OCI-LY7 (cell line): ENCODE measurements at regions not wholly inside any gene's neighbourhood (a gene's known extent, or its start where the extent isn't known, plus 50 kb on each side); places are given as distances from the start of the nearest gene placed in this dataset.

ENCODE experiments used
- BruUV-seq: library from RNA; stranded (reverse); fragments of 400-500 nt; replicated peaks from 2 replicates; lab custom pipeline; 2021; lab: Mats Ljungman, UMichigan
- CTCF ChIA-PET: fragments of 300-600 bp; sonication (Branson Sonifier 250); formaldehyde crosslinking; loops from one replicate; lab custom pipeline; 2022; ENCODE audit warnings: antibody characterized with exemption; ENCODE audit not compliant: unreplicated experiment; lab: Charles Lee
- POLR2A ChIA-PET: fragments of 300-600 bp; sonication (Branson Sonifier 250); formaldehyde crosslinking; loops from one replicate; lab custom pipeline; 2022; ENCODE audit warnings: antibody characterized with exemption; lab: Charles Lee
- DNase-seq: peaks from one replicate; pipeline ENCODE4 v3.0.0-alpha.2; 2015; ENCODE audit warnings: low spot score
- H2AFZ ChIP-seq: fragments of 200-600 bp; sonication (generic), shearing (Covaris generic); 2 replicates; pipeline ENCODE4 v1.6.1; 2014; ENCODE audit warnings: mild to moderate bottlenecking, antibody characterized with exemption, low read length, moderate library complexity
- H3K27ac ChIP-seq: fragments of 200-600 bp; sonication (generic); 2 replicates; pipeline ENCODE4 v1.5.1; 2014; ENCODE audit warnings: mixed run types, low read depth, mild to moderate bottlenecking, moderate library complexity, low read length, inconsistent platforms; ENCODE audit not compliant: poor library complexity, severe bottlenecking
- H3K36me3 ChIP-seq: fragments of 200-600 bp; sonication (generic); 2 replicates; pipeline ENCODE4 v1.6.1; 2014; ENCODE audit warnings: mild to moderate bottlenecking, antibody characterized with exemption, low read length, moderate library complexity, mixed read lengths; ENCODE audit not compliant: insufficient read depth
- H3K4me1 ChIP-seq: fragments of 200-600 bp; sonication (generic); 2 replicates; pipeline ENCODE4 v1.5.1; 2014; ENCODE audit warnings: mild to moderate bottlenecking, low read length; ENCODE audit not compliant: insufficient read depth, poor library complexity, severe bottlenecking
- H3K4me2 ChIP-seq: fragments of 200-600 bp; sonication (generic); 2 replicates; pipeline ENCODE4 v1.6.1; 2014; ENCODE audit warnings: mild to moderate bottlenecking, low read length
- H3K4me3 ChIP-seq: fragments of 200-600 bp; sonication (generic); 2 replicates; pipeline ENCODE4 v1.5.1; 2014; ENCODE audit warnings: mild to moderate bottlenecking, low read depth, low read length; ENCODE audit not compliant: poor library complexity, severe bottlenecking
- H3K79me2 ChIP-seq: fragments of 200-600 bp; sonication (generic); 2 replicates; pipeline ENCODE4 v1.6.1; 2016; ENCODE audit warnings: low read depth, mild to moderate bottlenecking, low read length, moderate library complexity, mixed read lengths; ENCODE audit not compliant: insufficient read depth
- H3K9me2 ChIP-seq: fragments of 200-600 bp; sonication (generic); 2 replicates; pipeline ENCODE4 v1.6.1; 2016; ENCODE audit warnings: mild to moderate bottlenecking, low read length, mixed read lengths; ENCODE audit not compliant: insufficient read depth
- H3K9me3 ChIP-seq: fragments of 200-600 bp; sonication (generic); 2 replicates; pipeline ENCODE4 v1.6.1; 2014; ENCODE audit warnings: mild to moderate bottlenecking, mixed run types, low read length, mixed read lengths
- H4K20me1 ChIP-seq: fragments of 200-600 bp; sonication (generic); 2 replicates; pipeline ENCODE4 v1.6.1; 2014; ENCODE audit warnings: mild to moderate bottlenecking, antibody characterized with exemption, low read length, moderate library complexity, mixed read lengths; ENCODE audit not compliant: insufficient read depth
- CTCF ChIP-seq: fragments of 200-600 bp; sonication (generic); conservative IDR thresholded peaks from 2 replicates; pipeline ENCODE4 v1.5.1; 2014; ENCODE audit warnings: mild to moderate bottlenecking, antibody characterized with exemption, low read length, moderate library complexity, mixed read lengths
- EZH2phosphoT487 ChIP-seq: fragments of 200-600 bp; sonication (generic); IDR thresholded peaks from 2 replicates; pipeline ENCODE4 v1.6.1; 2018; ENCODE audit warnings: low read depth, borderline replicate concordance, mild to moderate bottlenecking, mixed run types, antibody characterized with exemption, low read length, moderate library complexity, mixed read lengths
- intact Hi-C: fragments of 100-400 bp; cut with micrococcal nuclease; formaldehyde crosslinking; loops from one replicate; pipeline ENCODE4 v1.10.0; 2022; ENCODE audit not compliant: unreplicated experiment

- Histone ChIP-seq H3K4me1 (no peaks in the 10 kb centered on the region), H3K4me3 (no peak overlapping the region), H3K79me2 (no peaks in the 10 kb centered on the region), H4K20me1 (no peaks in the 10 kb centered on the region), H3K36me3 (no peaks in the 10 kb centered on the region), H3K9me3 (no peaks in the 10 kb centered on the region), H3K27ac (no peak overlapping the region), H2AFZ (no peak overlapping the region), H3K4me2 (no peak overlapping the region), H3K9me2 (no peaks in the 10 kb centered on the region)
- intact Hi-C loops: no loop called here
- POLR2A ChIA-PET: no interaction called here
- CTCF ChIA-PET: no interaction called here
- no TSS peak for BruUV-seq
- no peak for DNase-seq
- TF ChIP-seq CTCF: no peak
- TF ChIP-seq EZH2phosphoT487: no peak
Measured at GRCh38 chrX:22627576-22627975, 354.9 kb downstream of the CBLL2 start.

- H3K4me3 ChIP-seq: no peak overlapping the region
- no peak overlapping the region for H2AFZ ChIP-seq
- no peak overlapping the region for H3K4me2 ChIP-seq
- no peaks in the 10 kb centered on the region for H3K9me3 ChIP-seq
- intact Hi-C loops: no loop called here
- H3K4me1 ChIP-seq: no peaks in the 10 kb centered on the region
- BruUV-seq: no TSS peak
- H3K27ac ChIP-seq: no peak overlapping the region
- no peaks in the 10 kb centered on the region for H4K20me1 ChIP-seq
- DNase-seq: no peak
- POLR2A ChIA-PET: no interaction called here
- CTCF ChIA-PET: no interaction called here
- H3K9me2 ChIP-seq: no peaks in the 10 kb centered on the region
- no peaks in the 10 kb centered on the region for H3K79me2 ChIP-seq
- TF ChIP-seq CTCF: no peak
- no peak for TF ChIP-seq EZH2phosphoT487
- H3K36me3 ChIP-seq: no peaks in the 10 kb centered on the region
Measured at GRCh38 chrX:22628275-22628674, 355.6 kb downstream of the CBLL2 start.

DNA sequence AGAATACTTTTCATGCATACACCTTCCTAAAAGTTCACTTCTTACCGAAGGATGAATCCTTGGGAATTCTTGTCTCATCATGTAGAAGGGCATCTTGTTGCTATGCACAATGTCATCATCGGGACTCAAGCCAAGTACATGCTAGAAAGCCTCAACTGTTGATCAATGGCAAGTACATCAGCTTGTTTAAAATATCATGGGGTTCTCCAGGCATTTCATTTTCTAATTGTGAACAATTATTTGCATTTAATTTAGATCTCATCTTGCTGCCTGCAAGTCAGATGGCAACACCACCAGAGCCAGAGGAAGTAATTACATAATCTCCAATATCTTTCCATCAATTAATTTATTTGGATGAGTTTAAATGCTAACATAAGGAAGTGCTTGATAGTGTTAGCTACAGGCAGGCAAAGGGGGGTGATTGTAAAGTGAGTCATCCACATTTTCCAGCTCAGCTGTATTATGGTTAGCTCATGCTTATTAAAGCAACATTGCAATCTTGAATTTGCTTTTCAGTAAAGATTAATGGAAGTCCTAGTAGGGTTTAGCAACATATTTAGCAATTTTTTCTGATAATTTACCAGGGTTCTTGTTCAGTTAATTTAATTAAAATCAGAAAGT, 356.5 kb downstream of the CBLL2 start:
- H3K4me1 ChIP-seq: no peaks in the 10 kb centered on the region
- DNase-seq: no peak
- CTCF ChIA-PET: no interaction called here
- H4K20me1 ChIP-seq: no peaks in the 10 kb centered on the region
- no TSS peak for BruUV-seq
- no peak overlapping the region for H3K27ac ChIP-seq
- POLR2A ChIA-PET: interaction anchor here (0.6 kb wide), 1 partner anchor 1545 kb away, joined by 4 read pairs; no protein-coding TSS in a partner anchor
- H3K9me2 ChIP-seq: no peaks in the 10 kb centered on the region
- H3K9me3 ChIP-seq: no peaks in the 10 kb centered on the region
- no peak overlapping the region for H3K4me2 ChIP-seq
- intact Hi-C loops: no loop called here
- H3K79me2 ChIP-seq: no peaks in the 10 kb centered on the region
- no peak for TF ChIP-seq CTCF
- no peak for TF ChIP-seq EZH2phosphoT487
- H3K36me3 ChIP-seq: no peaks in the 10 kb centered on the region
- no peak overlapping the region for H3K4me3 ChIP-seq
- H2AFZ ChIP-seq: no peak overlapping the region
